Neural cell (in vitro differentiated cells): ENCODE measurements at regions not wholly inside any gene's neighbourhood (a gene's known extent, or its start where the extent isn't known, plus 50 kb on each side); places are given as distances from the start of the nearest gene placed in this dataset.

Experiments
- H2AFZ ChIP-seq: fragments of 200-600, 300-800 bp; sonication (generic), shearing (Covaris generic); 2 replicates; pipeline ENCODE4 v1.6.0; 2014; ENCODE audit warnings: low read depth, mild to moderate bottlenecking, antibody characterized with exemption, low read length, moderate library complexity
- H3F3A ChIP-seq: fragments of 200-600 bp; shearing (Covaris generic); 2 replicates; pipeline ENCODE4 v1.6.1; 2016; ENCODE audit warnings: mild to moderate bottlenecking, moderate library complexity, mixed read lengths, antibody characterized with exemption, low read length; ENCODE audit not compliant: insufficient read depth, poor library complexity, severe bottlenecking
- H3K27ac ChIP-seq: fragments of 200-600, 300-800 bp; sonication (generic), shearing (Covaris generic); 2 replicates; pipeline ENCODE4 v1.5.1; 2014; ENCODE audit warnings: mild to moderate bottlenecking, low read length, moderate library complexity
- H3K27me3 ChIP-seq: fragments of 300-800, 200-600 bp; sonication (generic), shearing (Covaris generic); 2 replicates; pipeline ENCODE4 v1.6.0; 2014; ENCODE audit warnings: mild to moderate bottlenecking, low read depth, low read length, moderate library complexity; ENCODE audit not compliant: insufficient read depth
- H3K36me3 ChIP-seq: fragments of 300-800, 200-600 bp; sonication (generic), shearing (Covaris generic); 2 replicates; pipeline ENCODE4 v1.5.1; 2014; ENCODE audit warnings: mild to moderate bottlenecking, antibody characterized with exemption, low read length, moderate library complexity; ENCODE audit not compliant: insufficient read depth
- H3K4me2 ChIP-seq: fragments of 300-800, 200-600 bp; sonication (generic), shearing (Covaris generic); 2 replicates; pipeline ENCODE4 v1.6.0; 2014; ENCODE audit warnings: mild to moderate bottlenecking, low read length
- H3K4me3 ChIP-seq: fragments of 300-800, 200-600 bp; sonication (generic), shearing (Covaris generic); 2 replicates; pipeline ENCODE4 v1.5.1; 2014; ENCODE audit warnings: mild to moderate bottlenecking, low read length, moderate library complexity
- H3K79me2 ChIP-seq: fragments of 200-600 bp; shearing (Covaris generic); replicated peaks from 2 replicates; pipeline ENCODE4 v1.6.0; 2014; ENCODE audit warnings: mild to moderate bottlenecking, low read length, moderate library complexity; ENCODE audit not compliant: insufficient read depth
- H3K9ac ChIP-seq: fragments of 300-800, 200-600 bp; sonication (generic), shearing (Covaris generic); 2 replicates; pipeline ENCODE4 v1.6.1; 2016; ENCODE audit warnings: mild to moderate bottlenecking, low read length, mixed read lengths
- H3K9me2 ChIP-seq: fragments of 200-600 bp; shearing (Covaris generic); 2 replicates; pipeline ENCODE4 v1.6.1; 2016; ENCODE audit warnings: mild to moderate bottlenecking, low read length, mixed read lengths; ENCODE audit not compliant: insufficient read depth
- H3K9me3 ChIP-seq: fragments of 200-600, 300-800 bp; sonication (generic), shearing (Covaris generic); 2 replicates; pipeline ENCODE4 v1.6.1; 2016; ENCODE audit warnings: mild to moderate bottlenecking, mixed run types, low read length, moderate library complexity, mixed read lengths
- H4K20me1 ChIP-seq: fragments of 200-600 bp; shearing (Covaris generic); 2 replicates; pipeline ENCODE4 v1.6.1; 2016; ENCODE audit warnings: mild to moderate bottlenecking, mixed run types; ENCODE audit not compliant: insufficient read depth
- EP300 ChIP-seq: fragments of 450-650 bp; conservative IDR thresholded peaks from 2 replicates; pipeline ENCODE4 v1.6.1; 2014; ENCODE audit warnings: antibody characterized with exemption, mild to moderate bottlenecking, moderate library complexity; ENCODE audit not compliant: poor library complexity, severe bottlenecking
- EZH2 ChIP-seq: fragments of 200-600, 300-800 bp; shearing (Covaris generic), sonication (generic); IDR thresholded peaks from 2 replicates; pipeline ENCODE4 v1.6.1; 2014; ENCODE audit warnings: antibody characterized with exemption, low read length, borderline replicate concordance, mild to moderate bottlenecking; ENCODE audit not compliant: insufficient read depth, poor library complexity, severe bottlenecking
- MXI1 ChIP-seq: fragments of 450-650 bp; conservative IDR thresholded peaks from 2 replicates; pipeline ENCODE4 v1.6.1; 2014; ENCODE audit warnings: antibody characterized with exemption, mild to moderate bottlenecking; ENCODE audit not compliant: poor library complexity, severe bottlenecking
- POLR2AphosphoS5 ChIP-seq: IDR thresholded peaks from 2 replicates; pipeline ENCODE4 v1.6.1; 2012
- RAD21 ChIP-seq: fragments of 450-650 bp; conservative IDR thresholded peaks from 2 replicates; pipeline ENCODE4 v1.6.1; 2014; ENCODE audit warnings: antibody characterized with exemption, mild to moderate bottlenecking, moderate library complexity
- SMC3 ChIP-seq: fragments of 450-650 bp; conservative IDR thresholded peaks from 2 replicates; pipeline ENCODE4 v1.6.1; 2014; ENCODE audit warnings: antibody characterized with exemption, mild to moderate bottlenecking, moderate library complexity; ENCODE audit not compliant: poor library complexity
- TAF1 ChIP-seq: IDR thresholded peaks from 2 replicates; pipeline ENCODE4 v1.6.1; 2012; ENCODE audit warnings: low read depth
- TF ChIP-seq, protein P1 (sequence below): IDR thresholded peaks from 2 replicates; pipeline ENCODE4 v1.6.1; 2012; ENCODE audit warnings: borderline replicate concordance
- TF ChIP-seq, protein P2 (sequence below): fragments of 450-650 bp; IDR thresholded peaks from 2 replicates; pipeline ENCODE4 v1.5.1; 2014; ENCODE audit warnings: antibody characterized with exemption, mild to moderate bottlenecking, moderate library complexity; ENCODE audit not compliant: poor library complexity, severe bottlenecking

DNA sequence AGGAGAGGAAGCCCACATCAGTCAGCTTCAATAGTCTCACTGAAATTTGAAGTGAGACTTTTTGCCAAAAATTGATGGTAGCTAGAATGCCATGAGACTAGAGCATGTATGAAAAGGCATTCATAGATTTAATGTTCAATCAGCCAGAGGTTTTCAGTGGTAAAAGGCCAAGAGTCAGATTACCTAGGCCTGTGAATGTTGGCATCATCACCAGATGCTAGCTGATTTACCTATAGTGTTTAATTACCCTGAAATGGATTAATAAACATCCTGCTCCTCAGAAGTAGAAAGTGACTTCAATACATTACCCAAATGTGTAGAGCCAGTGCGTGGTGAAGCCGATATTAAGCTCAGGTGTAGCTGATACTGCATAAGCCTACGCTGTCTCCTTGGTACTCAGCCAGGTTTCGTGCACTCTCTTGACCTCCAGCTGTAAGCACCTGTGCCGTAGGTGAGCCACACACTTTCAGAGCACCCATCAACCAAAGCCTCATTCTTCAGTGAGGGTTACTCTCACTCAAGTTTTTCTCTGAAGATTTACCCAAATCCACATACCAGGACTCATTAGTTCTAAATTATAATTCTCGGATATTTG is 1140.3 kb upstream of the SLC10A2 start:
- Histone ChIP-seq H3K27me3 (no peaks in the 10 kb centered on the region), H4K20me1 (no peaks in the 10 kb centered on the region), H3K9me2 (no peaks in the 10 kb centered on the region), H3K4me3 (no peak overlapping the region), H3K9me3 (no peaks in the 10 kb centered on the region), H2AFZ (no peak overlapping the region), H3K27ac (no peak overlapping the region), H3K9ac (no peak overlapping the region), H3F3A (no peaks in the 10 kb centered on the region), H3K4me2 (no peak overlapping the region), H3K36me3 (no peaks in the 10 kb centered on the region), H3K79me2 (no peaks in the 10 kb centered on the region)
- TF ChIP-seq, protein P1, sequence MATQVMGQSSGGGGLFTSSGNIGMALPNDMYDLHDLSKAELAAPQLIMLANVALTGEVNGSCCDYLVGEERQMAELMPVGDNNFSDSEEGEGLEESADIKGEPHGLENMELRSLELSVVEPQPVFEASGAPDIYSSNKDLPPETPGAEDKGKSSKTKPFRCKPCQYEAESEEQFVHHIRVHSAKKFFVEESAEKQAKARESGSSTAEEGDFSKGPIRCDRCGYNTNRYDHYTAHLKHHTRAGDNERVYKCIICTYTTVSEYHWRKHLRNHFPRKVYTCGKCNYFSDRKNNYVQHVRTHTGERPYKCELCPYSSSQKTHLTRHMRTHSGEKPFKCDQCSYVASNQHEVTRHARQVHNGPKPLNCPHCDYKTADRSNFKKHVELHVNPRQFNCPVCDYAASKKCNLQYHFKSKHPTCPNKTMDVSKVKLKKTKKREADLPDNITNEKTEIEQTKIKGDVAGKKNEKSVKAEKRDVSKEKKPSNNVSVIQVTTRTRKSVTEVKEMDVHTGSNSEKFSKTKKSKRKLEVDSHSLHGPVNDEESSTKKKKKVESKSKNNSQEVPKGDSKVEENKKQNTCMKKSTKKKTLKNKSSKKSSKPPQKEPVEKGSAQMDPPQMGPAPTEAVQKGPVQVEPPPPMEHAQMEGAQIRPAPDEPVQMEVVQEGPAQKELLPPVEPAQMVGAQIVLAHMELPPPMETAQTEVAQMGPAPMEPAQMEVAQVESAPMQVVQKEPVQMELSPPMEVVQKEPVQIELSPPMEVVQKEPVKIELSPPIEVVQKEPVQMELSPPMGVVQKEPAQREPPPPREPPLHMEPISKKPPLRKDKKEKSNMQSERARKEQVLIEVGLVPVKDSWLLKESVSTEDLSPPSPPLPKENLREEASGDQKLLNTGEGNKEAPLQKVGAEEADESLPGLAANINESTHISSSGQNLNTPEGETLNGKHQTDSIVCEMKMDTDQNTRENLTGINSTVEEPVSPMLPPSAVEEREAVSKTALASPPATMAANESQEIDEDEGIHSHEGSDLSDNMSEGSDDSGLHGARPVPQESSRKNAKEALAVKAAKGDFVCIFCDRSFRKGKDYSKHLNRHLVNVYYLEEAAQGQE = no peak
- TF ChIP-seq TAF1 (no peak), RAD21 (no peak), POLR2AphosphoS5 (no peak), EP300 (no peak), EZH2 (no peak), MXI1 (no peak), SMC3 (no peak)
- TF ChIP-seq, protein P2, sequence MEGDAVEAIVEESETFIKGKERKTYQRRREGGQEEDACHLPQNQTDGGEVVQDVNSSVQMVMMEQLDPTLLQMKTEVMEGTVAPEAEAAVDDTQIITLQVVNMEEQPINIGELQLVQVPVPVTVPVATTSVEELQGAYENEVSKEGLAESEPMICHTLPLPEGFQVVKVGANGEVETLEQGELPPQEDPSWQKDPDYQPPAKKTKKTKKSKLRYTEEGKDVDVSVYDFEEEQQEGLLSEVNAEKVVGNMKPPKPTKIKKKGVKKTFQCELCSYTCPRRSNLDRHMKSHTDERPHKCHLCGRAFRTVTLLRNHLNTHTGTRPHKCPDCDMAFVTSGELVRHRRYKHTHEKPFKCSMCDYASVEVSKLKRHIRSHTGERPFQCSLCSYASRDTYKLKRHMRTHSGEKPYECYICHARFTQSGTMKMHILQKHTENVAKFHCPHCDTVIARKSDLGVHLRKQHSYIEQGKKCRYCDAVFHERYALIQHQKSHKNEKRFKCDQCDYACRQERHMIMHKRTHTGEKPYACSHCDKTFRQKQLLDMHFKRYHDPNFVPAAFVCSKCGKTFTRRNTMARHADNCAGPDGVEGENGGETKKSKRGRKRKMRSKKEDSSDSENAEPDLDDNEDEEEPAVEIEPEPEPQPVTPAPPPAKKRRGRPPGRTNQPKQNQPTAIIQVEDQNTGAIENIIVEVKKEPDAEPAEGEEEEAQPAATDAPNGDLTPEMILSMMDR = no peak

GRCh38 chr13:104204177-104204576 is 1138.0 kb upstream of the SLC10A2 start:
- Histone ChIP-seq H3K27ac (no peak overlapping the region), H2AFZ (no peak overlapping the region), H3K9ac (no peak overlapping the region), H3K4me2 (no peak overlapping the region), H3K9me3 (no peaks in the 10 kb centered on the region), H4K20me1 (no peaks in the 10 kb centered on the region), H3K27me3 (no peaks in the 10 kb centered on the region), H3K9me2 (no peaks in the 10 kb centered on the region), H3K4me3 (no peak overlapping the region), H3F3A (no peaks in the 10 kb centered on the region), H3K79me2 (no peaks in the 10 kb centered on the region), H3K36me3 (no peaks in the 10 kb centered on the region)
- TF ChIP-seq, protein P2 = no peak
- no peak for TF ChIP-seq EZH2
- TF ChIP-seq TAF1 = no peak
- TF ChIP-seq EP300 = no peak
- TF ChIP-seq, protein P1 = no peak
- no peak for TF ChIP-seq MXI1
- TF ChIP-seq RAD21 = no peak
- TF ChIP-seq POLR2AphosphoS5 = no peak
- no peak for TF ChIP-seq SMC3
